Endothelial cell of umbilical vein (primary cell): ENCODE measurements at regions not wholly inside any gene's neighbourhood (a gene's known extent, or its start where the extent isn't known, plus 50 kb on each side); places are given as distances from the start of the nearest gene placed in this dataset.

Source experiments
- BruUV-seq: library from RNA; stranded (reverse); fragments of 400-500 nt; replicated peaks from 2 replicates; lab custom pipeline; 2021; lab: Mats Ljungman, UMichigan
- CTCF ChIA-PET: fragments of 300-600, 350-600 bp; sonication (Branson Sonifier 250); formaldehyde crosslinking; loops from one replicate; lab custom pipeline; 2021; ENCODE audit warnings: antibody characterized with exemption, inconsistent platforms; lab: Charles Lee
- POLR2A ChIA-PET: fragments of 300-600, 350-600 bp; sonication (Branson Sonifier 250); formaldehyde crosslinking; loops from one replicate; lab custom pipeline; 2021; ENCODE audit warnings: antibody characterized with exemption, inconsistent platforms; lab: Charles Lee
- DNase-seq: peaks from one replicate; pipeline ENCODE4 v3.0.0-alpha.2; 2011; ENCODE audit warnings: low read depth, low spot score
- FAIRE-seq: peaks from 2 replicates; lab custom pipeline; 2011; peaks lifted over from hg19 to GRCh38; lab: Jason Lieb, UNC
- H2AFZ ChIP-seq: 2 replicates; pipeline ENCODE4 v1.6.0; 2012; ENCODE audit warnings: low read depth, low read length, control low read depth, inconsistent platforms
- H3K27ac ChIP-seq: 2 replicates; pipeline ENCODE4 v1.5.1; 2011; ENCODE audit warnings: low read depth, mild to moderate bottlenecking, control low read depth, low read length, moderate library complexity; ENCODE audit not compliant: insufficient read depth
- H3K27me3 ChIP-seq, 2 experiments: 2 replicates each; pipeline versions ENCODE4 v1.6.0 to v1.6.1; 2011; ENCODE audit warnings: low read length in 2 of 2, mixed read lengths in 1 of 2; ENCODE audit not compliant: control insufficient read depth in 2 of 2, insufficient read depth in 2 of 2
- H3K36me3 ChIP-seq, 2 experiments: 2 replicates in 1 of 2; 3 replicates in 1 of 2; pipeline ENCODE4 v1.5.1; 2011; ENCODE audit warnings: low read length in 2 of 2, mild to moderate bottlenecking in 1 of 2, moderate library complexity in 1 of 2; ENCODE audit not compliant: control insufficient read depth in 2 of 2, insufficient read depth in 2 of 2; ENCODE audit errors: extremely low read depth in 1 of 2
- H3K4me1 ChIP-seq: 3 replicates; pipeline ENCODE4 v1.5.1; 2011; ENCODE audit warnings: mild to moderate bottlenecking, low read length; ENCODE audit not compliant: control insufficient read depth, insufficient read depth; ENCODE audit errors: extremely low read depth
- H3K4me2 ChIP-seq: 2 replicates; pipeline ENCODE4 v1.6.1; 2011; ENCODE audit warnings: low read length, control low read depth, mixed read lengths; ENCODE audit not compliant: insufficient read depth
- H3K4me3 ChIP-seq, 3 experiments: fragments of 200-600 bp in 1 of 3; sonication (generic), shearing (Covaris generic) in 1 of 3; replicated peaks in 1 of 3; 2 replicates each; pipeline ENCODE4 v1.5.1; 2011 to 2016; ENCODE audit warnings: control low read depth in 3 of 3, low read length in 3 of 3, mild to moderate bottlenecking in 2 of 3, inconsistent platforms in 1 of 3, low read depth in 1 of 3, moderate library complexity in 1 of 3; ENCODE audit not compliant: insufficient read depth in 1 of 3
- H3K79me2 ChIP-seq: 2 replicates; pipeline ENCODE4 v1.6.0; 2012; ENCODE audit warnings: low read length, inconsistent platforms; ENCODE audit not compliant: control insufficient read depth, insufficient read depth
- H3K9ac ChIP-seq: replicated peaks from 2 replicates; pipeline ENCODE3; 2011; ENCODE audit warnings: low read length, control low read depth; ENCODE audit not compliant: insufficient read depth; ENCODE audit errors: extremely low read depth
- H3K9me1 ChIP-seq: replicated peaks from 3 replicates; pipeline ENCODE4 v1.6.0; 2011; ENCODE audit warnings: mild to moderate bottlenecking, low read length; ENCODE audit not compliant: control insufficient read depth, insufficient read depth; ENCODE audit errors: extremely low read depth
- H3K9me3 ChIP-seq: replicated peaks from 2 replicates; pipeline ENCODE4 v1.5.1; 2012; ENCODE audit warnings: low read length, inconsistent platforms; ENCODE audit not compliant: control insufficient read depth, insufficient read depth
- H4K20me1 ChIP-seq: replicated peaks from 2 replicates; pipeline ENCODE3; 2011; ENCODE audit warnings: mild to moderate bottlenecking, low read length; ENCODE audit not compliant: control insufficient read depth, insufficient read depth; ENCODE audit errors: extremely low read depth
- EZH2 ChIP-seq: IDR thresholded peaks from 2 replicates; pipeline ENCODE4 v1.6.1; 2012; ENCODE audit warnings: borderline replicate concordance, low read depth, mild to moderate bottlenecking, moderate library complexity, low read length, inconsistent platforms; ENCODE audit not compliant: severe bottlenecking
- FOS ChIP-seq: IDR thresholded peaks from 2 replicates; pipeline ENCODE4 v1.6.1; 2011; ENCODE audit warnings: mild to moderate bottlenecking, low read length, moderate library complexity, borderline replicate concordance; ENCODE audit not compliant: insufficient read depth
- MYC ChIP-seq: IDR thresholded peaks from one replicate; pipeline ENCODE4 v1.6.1; 2011; ENCODE audit warnings: mild to moderate bottlenecking, low read depth, low read length
- POLR2A ChIP-seq: IDR thresholded peaks from 2 replicates; pipeline ENCODE4 v1.6.1; 2012; ENCODE audit warnings: low read depth, mild to moderate bottlenecking, control low read depth, low read length
- POLR2AphosphoS5 ChIP-seq: IDR thresholded peaks from 2 replicates; pipeline ENCODE4 v1.6.1; 2012; ENCODE audit warnings: low read depth, mild to moderate bottlenecking, control low read depth, low read length, moderate library complexity; ENCODE audit not compliant: insufficient read depth
- dilution Hi-C: fragments of 300-500 bp; cut with MboI; formaldehyde crosslinking; loops from one replicate; pipeline ENCODE4 v1.15.0; 2019; ENCODE audit warnings: low sequenced_read_pairs; ENCODE audit not compliant: extremely low pct_ligation_motif_present
- intact Hi-C: fragments of 100-400 bp; cut with micrococcal nuclease; formaldehyde crosslinking; loops from one replicate; pipeline ENCODE4 v1.10.0; 2022

DNA sequence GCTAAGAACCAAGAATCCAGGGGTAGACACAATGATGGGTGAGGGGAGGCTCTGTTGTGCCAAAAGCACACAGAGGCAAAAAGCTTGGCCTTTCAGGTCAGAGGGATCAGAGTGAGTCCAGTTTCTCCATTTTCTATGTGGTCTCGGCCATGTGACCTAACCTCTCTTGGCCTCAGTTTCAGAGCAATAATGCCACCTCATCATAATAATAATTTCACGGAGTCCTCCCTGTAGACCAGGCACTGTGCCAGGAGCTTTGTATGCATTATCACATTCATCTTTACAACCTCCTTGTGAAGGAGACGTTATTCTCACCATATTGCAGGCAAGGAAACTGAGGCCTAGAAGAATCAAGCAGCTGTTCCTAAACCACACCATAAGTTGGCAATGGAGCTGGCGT, 120.2 kb downstream of the WT1 start:
- Histone ChIP-seq H3K4me1 (no peaks in the 10 kb centered on the region), H2AFZ (no peak overlapping the region), H3K9ac (no peak overlapping the region), H3K9me3 (no peaks in the 10 kb centered on the region), H3K36me3 (no peaks in the 10 kb centered on the region), H3K4me3 (no peak overlapping the region), H3K27ac (no peak overlapping the region), H3K27me3 (no peaks in the 10 kb centered on the region), H3K9me1 (no peaks in the 10 kb centered on the region), H3K79me2 (no peaks in the 10 kb centered on the region), H4K20me1 (no peaks in the 10 kb centered on the region), H3K4me2 (no peak overlapping the region)
- TF ChIP-seq EZH2 (no peak), MYC (no peak), POLR2A (no peak), POLR2AphosphoS5 (no peak)
- ChIA-PET CTCF (interaction anchor here (0.7 to 1.9 kb wide), 3 partner anchors 8 to 300 kb away, joined by 3 to 8 read pairs (median 3); no protein-coding TSS in a partner anchor), POLR2A (interaction anchor here (0.6 kb wide), 1 partner anchor 1506 kb away, joined by 4 read pairs; no protein-coding TSS in a partner anchor)
- dilution Hi-C loops = no loop called here
- BruUV-seq = no TSS peak
- no peak for FAIRE-seq
- DNase-seq = no peak
- intact Hi-C loops = no loop called here

DNA sequence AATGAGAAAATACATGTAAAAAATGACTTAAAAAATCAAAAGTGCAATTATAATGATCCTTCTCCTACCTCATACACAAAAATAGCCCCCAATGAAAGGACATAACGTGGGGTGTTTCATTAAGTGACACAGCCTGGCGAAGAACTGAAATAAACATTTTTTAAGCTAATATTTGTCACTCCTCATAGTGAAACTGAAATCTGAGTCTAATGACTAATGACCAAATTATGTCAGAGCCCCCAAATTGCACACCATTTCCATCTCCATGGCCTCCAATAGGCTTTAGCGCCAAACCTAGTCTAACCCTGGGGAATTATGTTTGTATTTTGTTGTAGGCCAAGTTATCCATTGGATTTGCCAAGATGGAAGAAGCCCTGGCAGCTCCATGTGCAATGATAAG, 119.1 kb downstream of the WT1 start:
- intact Hi-C loops = no loop called here
- BruUV-seq = no TSS peak
- Histone ChIP-seq H3K9me3 (no peaks in the 10 kb centered on the region), H3K9ac (no peak overlapping the region), H3K27me3 (peaks cover 0 to 5% of the 10 kb centered on the region in 2 experiments), H2AFZ (no peak overlapping the region), H3K4me3 (no peak overlapping the region), H3K36me3 (no peaks in the 10 kb centered on the region), H3K79me2 (no peaks in the 10 kb centered on the region), H3K4me2 (no peak overlapping the region), H3K27ac (no peak overlapping the region), H3K9me1 (no peaks in the 10 kb centered on the region), H3K4me1 (no peaks in the 10 kb centered on the region), H4K20me1 (no peaks in the 10 kb centered on the region)
- ChIA-PET POLR2A (no interaction called here), CTCF (interaction anchor here (0.6 to 1.4 kb wide), 2 partner anchors 9 to 93 kb away, joined by 3 to 4 read pairs; no protein-coding TSS in a partner anchor)
- no peak for DNase-seq
- TF ChIP-seq FOS = no peak
- no peak for TF ChIP-seq POLR2A
- no peak for FAIRE-seq
- dilution Hi-C loops = no loop called here
